A673 (cell line): ENCODE measurements at regions not wholly inside any gene's neighbourhood (a gene's known extent, or its start where the extent isn't known, plus 50 kb on each side); places are given as distances from the start of the nearest gene placed in this dataset.

Source experiments
- BruUV-seq: library from RNA; stranded (reverse); fragments of 400-500 nt; replicated peaks from 2 replicates; lab custom pipeline; 2021; lab: Mats Ljungman, UMichigan
- CTCF ChIA-PET: fragments of 300-600 bp; sonication (Branson Sonifier 250); formaldehyde crosslinking; loops from one replicate; lab custom pipeline; 2022; ENCODE audit warnings: antibody characterized with exemption; lab: Charles Lee
- POLR2A ChIA-PET: fragments of 300-600 bp; sonication (Branson Sonifier 250); formaldehyde crosslinking; loops from one replicate; lab custom pipeline; 2022; ENCODE audit warnings: antibody characterized with exemption; ENCODE audit not compliant: low non-redundant PET; lab: Charles Lee
- DNase-seq: peaks from one replicate; pipeline ENCODE4 v3.0.0-alpha.2; 2015; ENCODE audit warnings: low spot score
- H3K27ac ChIP-seq: fragments of 200-600 bp; sonication (generic); 2 replicates; pipeline ENCODE4 v1.5.1; 2016; ENCODE audit warnings: mixed run types, low read depth, mild to moderate bottlenecking, mixed read lengths, antibody characterized with exemption, low read length; ENCODE audit not compliant: poor library complexity, severe bottlenecking
- H3K27me3 ChIP-seq: fragments of 200-600 bp; sonication (generic); replicated peaks from 2 replicates; pipeline ENCODE4 v1.6.1; 2017; ENCODE audit warnings: mixed run types, low read depth, mild to moderate bottlenecking, mixed read lengths, antibody characterized with exemption, low read length; ENCODE audit not compliant: insufficient read depth, poor library complexity
- H3K36me3 ChIP-seq: fragments of 200-600 bp; sonication (generic); 2 replicates; pipeline ENCODE4 v1.6.1; 2016; ENCODE audit warnings: mixed run types, mild to moderate bottlenecking, mixed read lengths, antibody characterized with exemption, low read length; ENCODE audit not compliant: insufficient read depth, poor library complexity, severe bottlenecking
- H3K4me1 ChIP-seq: fragments of 200-600 bp; sonication (generic); 2 replicates; pipeline ENCODE4 v1.6.1; 2017; ENCODE audit warnings: mixed run types, mild to moderate bottlenecking, mixed read lengths, antibody characterized with exemption, low read length; ENCODE audit not compliant: insufficient read depth, poor library complexity, severe bottlenecking
- H3K4me3 ChIP-seq: fragments of 200-600 bp; sonication (generic); 2 replicates; pipeline ENCODE4 v1.5.1; 2016; ENCODE audit warnings: low read depth, mixed run types, mild to moderate bottlenecking, mixed read lengths, low read length; ENCODE audit not compliant: poor library complexity, severe bottlenecking
- H3K9me3 ChIP-seq: fragments of 200-600 bp; sonication (generic); 2 replicates; pipeline ENCODE4 v1.6.1; 2016; ENCODE audit warnings: mixed run types, low read depth, mild to moderate bottlenecking, mixed read lengths, antibody characterized with exemption, low read length; ENCODE audit not compliant: poor library complexity, severe bottlenecking
- EZH2 ChIP-seq: fragments of 200-600 bp; sonication (generic); IDR thresholded peaks from 2 replicates; pipeline ENCODE4 v1.6.1; 2017; ENCODE audit warnings: borderline replicate concordance, low read depth, mild to moderate bottlenecking, mixed read lengths, antibody characterized with exemption, low read length; ENCODE audit not compliant: poor library complexity, severe bottlenecking
- intact Hi-C: fragments of 100-400 bp; cut with micrococcal nuclease; formaldehyde crosslinking; loops from one replicate; pipeline ENCODE4 v1.10.0; 2022; ENCODE audit not compliant: unreplicated experiment
- TF ChIP-seq, protein P1 (sequence below): fragments of 300-800, 200-600 bp; sonication (generic); conservative IDR thresholded peaks from 2 replicates; pipeline ENCODE4 v1.5.1; 2017; ENCODE audit warnings: low read depth, mild to moderate bottlenecking, antibody characterized with exemption, low read length, moderate library complexity, mixed read lengths

DNA sequence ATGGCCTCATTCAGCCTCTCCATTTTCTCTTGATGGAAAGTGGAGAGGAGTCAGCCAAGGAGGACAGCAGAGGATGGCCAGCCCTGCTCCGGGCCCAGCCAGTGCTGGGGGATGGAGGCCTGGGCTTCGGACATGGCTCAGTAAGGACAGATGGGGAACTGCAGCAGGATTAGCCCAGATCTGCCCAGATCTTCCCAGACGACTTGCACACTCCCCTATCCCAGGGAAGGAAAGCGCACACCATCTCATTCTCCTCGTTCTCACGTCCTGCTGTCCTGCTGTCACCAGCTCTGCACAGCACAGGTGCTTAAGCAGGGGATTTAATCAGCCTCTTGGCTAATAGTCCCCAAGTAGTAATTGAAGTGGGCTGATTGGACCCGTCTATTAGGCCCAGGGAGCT is 100.2 kb upstream of the SDK2 start:
- TF ChIP-seq, protein P1, sequence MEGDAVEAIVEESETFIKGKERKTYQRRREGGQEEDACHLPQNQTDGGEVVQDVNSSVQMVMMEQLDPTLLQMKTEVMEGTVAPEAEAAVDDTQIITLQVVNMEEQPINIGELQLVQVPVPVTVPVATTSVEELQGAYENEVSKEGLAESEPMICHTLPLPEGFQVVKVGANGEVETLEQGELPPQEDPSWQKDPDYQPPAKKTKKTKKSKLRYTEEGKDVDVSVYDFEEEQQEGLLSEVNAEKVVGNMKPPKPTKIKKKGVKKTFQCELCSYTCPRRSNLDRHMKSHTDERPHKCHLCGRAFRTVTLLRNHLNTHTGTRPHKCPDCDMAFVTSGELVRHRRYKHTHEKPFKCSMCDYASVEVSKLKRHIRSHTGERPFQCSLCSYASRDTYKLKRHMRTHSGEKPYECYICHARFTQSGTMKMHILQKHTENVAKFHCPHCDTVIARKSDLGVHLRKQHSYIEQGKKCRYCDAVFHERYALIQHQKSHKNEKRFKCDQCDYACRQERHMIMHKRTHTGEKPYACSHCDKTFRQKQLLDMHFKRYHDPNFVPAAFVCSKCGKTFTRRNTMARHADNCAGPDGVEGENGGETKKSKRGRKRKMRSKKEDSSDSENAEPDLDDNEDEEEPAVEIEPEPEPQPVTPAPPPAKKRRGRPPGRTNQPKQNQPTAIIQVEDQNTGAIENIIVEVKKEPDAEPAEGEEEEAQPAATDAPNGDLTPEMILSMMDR, result no peak
- TF ChIP-seq EZH2, result no peak
- intact Hi-C loops, result no loop called here
- Histone ChIP-seq H3K4me1 (no peaks in the 10 kb centered on the region), H3K36me3 (no peaks in the 10 kb centered on the region), H3K4me3 (no peak overlapping the region), H3K27me3 (peaks cover 51% of the 10 kb centered on the region), H3K27ac (no peak overlapping the region), H3K9me3 (no peaks in the 10 kb centered on the region)
- ChIA-PET POLR2A (no interaction called here), CTCF (no interaction called here)
- no peak for DNase-seq
- BruUV-seq, result no TSS peak

DNA sequence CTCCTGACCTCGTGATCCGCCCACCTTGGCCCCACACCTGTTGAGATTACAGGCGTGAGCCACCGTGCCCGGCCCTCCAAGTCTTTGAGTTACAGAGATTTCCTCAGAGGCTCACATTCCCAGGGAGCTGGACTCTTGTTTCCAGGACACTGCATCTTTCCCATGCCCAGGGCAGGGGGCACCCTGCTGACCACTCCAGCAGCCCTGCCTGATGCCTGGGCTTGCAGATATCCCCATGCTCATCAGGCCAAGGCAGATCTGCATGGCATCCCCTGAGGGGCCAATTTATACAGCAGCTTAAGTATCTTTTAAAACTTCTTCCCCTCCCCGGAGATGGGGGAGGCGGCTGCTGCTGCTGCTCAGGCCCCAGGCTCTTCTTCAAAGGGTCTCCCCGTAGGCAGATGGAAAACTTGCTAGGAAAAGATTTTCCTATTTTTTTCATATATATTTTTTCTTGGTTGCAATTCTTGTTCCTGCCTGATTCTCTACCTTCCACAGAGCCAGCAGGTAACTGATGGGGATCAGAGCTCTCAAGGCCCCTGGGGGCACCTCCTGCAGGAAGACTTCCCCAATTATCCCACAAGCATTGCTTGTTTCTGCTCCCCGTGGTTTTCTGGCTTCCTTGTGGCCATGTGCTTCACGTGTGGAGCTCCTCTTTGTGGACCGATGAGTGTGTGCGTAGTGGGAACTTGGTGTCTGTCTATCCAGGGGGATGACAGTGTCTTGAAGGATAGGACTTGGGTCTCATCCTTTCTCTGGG is 102.2 kb upstream of the SDK2 start:
- DNase-seq, result no peak

DNA sequence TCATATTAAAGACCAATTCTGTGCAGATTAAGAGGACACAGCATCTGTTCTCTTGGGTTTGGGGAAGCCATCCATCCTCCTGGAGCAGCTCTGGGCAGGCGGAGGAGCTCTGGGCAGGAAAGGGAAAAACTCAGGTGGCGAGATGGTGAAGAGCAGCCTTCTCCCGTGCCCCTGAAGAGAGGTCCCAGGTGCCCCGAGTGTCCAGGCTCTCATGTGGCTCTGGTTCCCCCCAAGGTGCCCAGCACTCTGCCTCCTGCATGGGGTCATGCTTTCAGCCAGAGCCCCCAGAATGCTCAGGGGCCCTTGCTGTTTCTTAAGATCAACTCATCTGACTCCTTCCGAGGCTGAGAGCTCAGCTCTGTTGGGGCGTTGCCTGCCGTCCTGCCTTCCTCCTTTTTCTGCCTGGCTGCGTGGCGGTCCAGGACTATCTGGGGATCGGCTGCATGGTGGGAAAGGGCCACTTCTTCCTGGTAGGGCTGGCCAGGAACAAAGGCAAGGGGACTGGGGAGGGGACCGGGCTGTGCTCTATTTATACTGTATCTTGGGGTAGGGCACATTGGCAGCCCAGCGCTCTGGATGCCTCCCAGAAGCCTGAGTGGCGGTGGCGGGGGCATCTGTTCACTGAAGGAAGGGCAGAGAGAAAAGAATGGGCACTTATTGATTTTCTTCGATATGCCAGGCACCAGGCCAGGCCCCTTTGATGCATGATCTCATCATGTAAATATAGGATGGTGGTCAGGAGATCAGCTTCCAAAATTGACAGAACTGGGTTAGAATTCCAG is 103.2 kb upstream of the SDK2 start:
- H3K4me1 ChIP-seq, result no peaks in the 10 kb centered on the region
- no peak for DNase-seq
- BruUV-seq, result no TSS peak
- no peaks in the 10 kb centered on the region for H3K36me3 ChIP-seq
- ChIA-PET CTCF (no interaction called here), POLR2A (no interaction called here)
- no peak overlapping the region for H3K4me3 ChIP-seq
- intact Hi-C loops, result no loop called here
- H3K27ac ChIP-seq, result no peak overlapping the region
- no peak for TF ChIP-seq EZH2
- TF ChIP-seq, protein P1, result no peak
- no peaks in the 10 kb centered on the region for H3K9me3 ChIP-seq
- peaks cover 22% of the 10 kb centered on the region for H3K27me3 ChIP-seq

More for the DNA sequence above, 102.2 kb upstream of the SDK2 start:
- no peak overlapping the region for H3K4me3 ChIP-seq
- CTCF ChIA-PET, result interaction anchor here (0.5 kb wide), 1 partner anchor 537 kb away, joined by 6 read pairs; no protein-coding TSS in a partner anchor
- H3K9me3 ChIP-seq, result no peaks in the 10 kb centered on the region
- POLR2A ChIA-PET, result no interaction called here
- no peak for TF ChIP-seq EZH2
- TF ChIP-seq, protein P1, result no peak
- intact Hi-C loops, result no loop called here
- H3K36me3 ChIP-seq, result no peaks in the 10 kb centered on the region
- no peak overlapping the region for H3K27ac ChIP-seq
- BruUV-seq, result no TSS peak
- H3K4me1 ChIP-seq, result no peaks in the 10 kb centered on the region
- peaks cover 30% of the 10 kb centered on the region for H3K27me3 ChIP-seq
